IMR-90 (cell line): ENCODE measurements at regions not wholly inside any gene's neighbourhood (a gene's known extent, or its start where the extent isn't known, plus 50 kb on each side); places are given as distances from the start of the nearest gene placed in this dataset.

Experiments
- ATAC-seq: fragments of 200-7000 bp; cut with Tn5 transposase; 2 replicates; pipeline ENCODE4 v1.9.1; 2020; ENCODE audit warnings: low read depth, mild to moderate bottlenecking, moderate library complexity
- BruUV-seq: library from RNA; stranded (reverse); fragments of 400-500 nt; replicated peaks from 2 replicates; lab custom pipeline; 2021; lab: Mats Ljungman, UMichigan
- CTCF ChIA-PET: fragments of 300-600 bp; formaldehyde crosslinking; extraction: SDS; loops from one replicate; lab custom pipeline; 2021; ENCODE audit warnings: antibody characterized with exemption; lab: Yijun Ruan, JAX
- POLR2A ChIA-PET: fragments of 300-600 bp; sonication (Branson Sonifier 250); formaldehyde crosslinking; loops from one replicate; lab custom pipeline; 2022; ENCODE audit warnings: antibody characterized with exemption; ENCODE audit not compliant: unreplicated experiment; lab: Charles Lee
- DNase-seq: peaks from one replicate; pipeline ENCODE4 v3.0.0; 2013
- H2AFZ ChIP-seq: replicated peaks from 2 replicates; pipeline ENCODE3; 2013; ENCODE audit warnings: low read length, mild to moderate bottlenecking; ENCODE audit not compliant: poor library complexity
- H2AK5ac ChIP-seq: 2 replicates; pipeline ENCODE4 v1.6.1; 2013; ENCODE audit warnings: low read depth, low read length, inconsistent platforms
- H2AK9ac ChIP-seq: replicated peaks from 2 replicates; pipeline ENCODE3; 2013; ENCODE audit warnings: mild to moderate bottlenecking, low read depth, low read length, moderate library complexity; ENCODE audit not compliant: poor library complexity
- H2BK120ac ChIP-seq: 2 replicates; pipeline ENCODE4 v1.6.1; 2013; ENCODE audit warnings: low read depth, low read length, inconsistent platforms
- H2BK15ac ChIP-seq: 3 replicates; pipeline ENCODE4 v1.6.1; 2013; ENCODE audit warnings: low read depth, low read length, inconsistent platforms
- H2BK20ac ChIP-seq: 2 replicates; pipeline ENCODE4 v1.6.1; 2013; ENCODE audit warnings: low read depth, mild to moderate bottlenecking, inconsistent platforms, low read length, moderate library complexity
- H2BK5ac ChIP-seq: 2 replicates; pipeline ENCODE4 v1.6.1; 2013; ENCODE audit warnings: mild to moderate bottlenecking, low read depth, low read length, inconsistent platforms; ENCODE audit not compliant: poor library complexity, severe bottlenecking
- H3K14ac ChIP-seq: replicated peaks from 2 replicates; pipeline ENCODE4 v1.6.1; 2013; ENCODE audit warnings: low read depth, low read length, inconsistent platforms
- H3K18ac ChIP-seq: 2 replicates; pipeline ENCODE4 v1.6.1; 2013; ENCODE audit warnings: low read depth, low read length, control low read depth
- H3K23ac ChIP-seq: 2 replicates; pipeline ENCODE4 v1.6.1; 2013; ENCODE audit warnings: low read depth, low read length, inconsistent platforms
- H3K27ac ChIP-seq: 2 replicates; pipeline ENCODE4 v1.5.1; 2013; ENCODE audit warnings: mild to moderate bottlenecking, control low read depth, low read length; ENCODE audit not compliant: insufficient read depth
- H3K27me3 ChIP-seq: 2 replicates; pipeline ENCODE4 v1.6.1; 2013; ENCODE audit warnings: low read length; ENCODE audit not compliant: control insufficient read depth, insufficient read depth
- H3K36me3 ChIP-seq: 2 replicates; pipeline ENCODE4 v1.6.1; 2013; ENCODE audit warnings: low read length, mixed read lengths; ENCODE audit not compliant: control insufficient read depth, insufficient read depth
- H3K4ac ChIP-seq: 2 replicates; pipeline ENCODE4 v1.6.1; 2013; ENCODE audit warnings: low read depth, low read length, inconsistent platforms
- H3K4me1 ChIP-seq: 2 replicates; pipeline ENCODE4 v1.6.1; 2013; ENCODE audit warnings: low read length, mixed read lengths; ENCODE audit not compliant: control insufficient read depth, insufficient read depth
- H3K4me2 ChIP-seq: 2 replicates; pipeline ENCODE4 v1.6.1; 2013; ENCODE audit warnings: low read depth, mild to moderate bottlenecking, control low read depth, low read length, moderate library complexity
- H3K4me3 ChIP-seq: 2 replicates; pipeline ENCODE4 v1.5.1; 2013; ENCODE audit warnings: low read depth, mild to moderate bottlenecking, control low read depth, low read length, moderate library complexity; ENCODE audit not compliant: insufficient read depth
- H3K56ac ChIP-seq: 2 replicates; pipeline ENCODE4 v1.6.1; 2013; ENCODE audit warnings: low read length, inconsistent platforms; ENCODE audit not compliant: insufficient read depth; ENCODE audit errors: extremely low read depth
- H3K79me1 ChIP-seq, 2 experiments: 2 replicates each; pipeline ENCODE4 v1.6.1; 2013; ENCODE audit warnings: low read length in 2 of 2, inconsistent platforms in 1 of 2, low read depth in 1 of 2
- H3K9ac ChIP-seq: 2 replicates; pipeline ENCODE4 v1.6.1; 2013; ENCODE audit warnings: low read depth, low read length, control low read depth
- H3K9me1 ChIP-seq: 2 replicates; pipeline ENCODE4 v1.6.1; 2013; ENCODE audit warnings: low read length, inconsistent platforms; ENCODE audit not compliant: insufficient read depth
- H3K9me3 ChIP-seq: 2 replicates; pipeline ENCODE4 v1.6.1; 2013; ENCODE audit warnings: low read length; ENCODE audit not compliant: control insufficient read depth, insufficient read depth
- H4K20me1 ChIP-seq: 2 replicates; pipeline ENCODE4 v1.6.1; 2013; ENCODE audit warnings: low read length, inconsistent platforms; ENCODE audit not compliant: insufficient read depth
- H4K5ac ChIP-seq: 2 replicates; pipeline ENCODE4 v1.6.1; 2013; ENCODE audit warnings: mild to moderate bottlenecking, low read depth, low read length, control low read depth
- H4K8ac ChIP-seq, 2 experiments: 2 replicates each; pipeline ENCODE4 v1.6.1; 2013; ENCODE audit warnings: low read depth in 2 of 2, low read length in 2 of 2, control low read depth in 1 of 2, inconsistent platforms in 1 of 2
- H4K91ac ChIP-seq: 2 replicates; pipeline ENCODE4 v1.6.1; 2013; ENCODE audit warnings: low read depth, low read length, inconsistent platforms; ENCODE audit not compliant: insufficient read depth
- BHLHE40 ChIP-seq: fragments of 150-350 bp; IDR thresholded peaks from 2 replicates; pipeline ENCODE4 v1.6.1; 2016; ENCODE audit warnings: mild to moderate bottlenecking, low read depth, low read length
- CEBPB ChIP-seq: IDR thresholded peaks from 2 replicates; pipeline ENCODE4 v1.6.1; 2012; ENCODE audit warnings: low read depth, low read length, improper control_type of control experiment
- CHD1 ChIP-seq: IDR thresholded peaks from 2 replicates; pipeline ENCODE4 v1.6.1; 2012; ENCODE audit warnings: low read depth, low read length, improper control_type of control experiment
- MAFK ChIP-seq: IDR thresholded peaks from 2 replicates; pipeline ENCODE4 v1.6.1; 2012; ENCODE audit warnings: low read depth, low read length, improper control_type of control experiment
- MAZ ChIP-seq: IDR thresholded peaks from 2 replicates; pipeline ENCODE4 v1.6.1; 2012; ENCODE audit warnings: low read depth, mild to moderate bottlenecking, low read length, improper control_type of control experiment, moderate library complexity, borderline replicate concordance
- MXI1 ChIP-seq: IDR thresholded peaks from 2 replicates; pipeline ENCODE4 v1.6.1; 2012; ENCODE audit warnings: low read depth, mild to moderate bottlenecking, low read length, moderate library complexity, borderline replicate concordance
- NFE2L2 ChIP-seq: fragments of 150-350 bp; IDR thresholded peaks from 2 replicates; pipeline ENCODE4 v1.6.1; 2016; ENCODE audit warnings: low read depth, mild to moderate bottlenecking, low read length
- POLR2A ChIP-seq: IDR thresholded peaks from 2 replicates; pipeline ENCODE4 v1.6.1; 2012; ENCODE audit warnings: mild to moderate bottlenecking, low read depth, low read length
- RCOR1 ChIP-seq: IDR thresholded peaks from 2 replicates; pipeline ENCODE4 v1.6.1; 2012; ENCODE audit warnings: mild to moderate bottlenecking, low read length, improper control_type of control experiment; ENCODE audit not compliant: insufficient replicate concordance
- RFX5 ChIP-seq: IDR thresholded peaks from 2 replicates; pipeline ENCODE4 v1.8.0; 2012; ENCODE audit warnings: low read depth, mild to moderate bottlenecking, low read length, moderate library complexity
- SMC3 ChIP-seq: fragments of 150-350 bp; IDR thresholded peaks from 2 replicates; pipeline ENCODE4 v1.6.1; 2016; ENCODE audit warnings: low read depth, mild to moderate bottlenecking, antibody characterized with exemption, low read length, moderate library complexity
- WGBS, 2 experiments: methylation state at CpG; one replicate each; pipeline versions ENCODE4 v1.1.5 to v1.1.7; 2013; ENCODE audit warnings: missing lambda C conversion rate in 2 of 2; ENCODE audit not compliant: insufficient read length in 1 of 2; ENCODE audit errors: extremely low coverage in 2 of 2; 5-methylcytosine and 5-hydroxymethylcytosine counted together
- dilution Hi-C: fragments of 300-500 bp; cut with HindIII; formaldehyde crosslinking; loops from one replicate; pipeline ENCODE4 v1.14.3; 2018; ENCODE audit warnings: low sequenced_read_pairs; ENCODE audit not compliant: unreplicated experiment
- in situ Hi-C: fragments of 300-500 bp; cut with MboI; formaldehyde crosslinking; loops from 3 replicates; pipeline ENCODE4 v1.14.3; 2019; ENCODE audit warnings: low sequenced_read_pairs, inconsistent platforms, mixed read lengths
- intact Hi-C: fragments of 100-400 bp; cut with micrococcal nuclease; formaldehyde crosslinking; loops from 2 replicates; pipeline ENCODE4 v1.10.0; 2022
- TF ChIP-seq, protein P1 (sequence below): fragments of 150-350 bp; IDR thresholded peaks from 2 replicates; pipeline ENCODE4 v1.6.1; 2017; ENCODE audit warnings: mild to moderate bottlenecking, antibody characterized with exemption, low read length, low read depth
- TF ChIP-seq, protein P2 (sequence below): conservative IDR thresholded peaks from 2 replicates; pipeline ENCODE4 v1.5.1; 2012; ENCODE audit warnings: mild to moderate bottlenecking, low read depth, low read length, improper control_type of control experiment

GRCh38 chr4:176545872-176546271 is 226.1 kb downstream of the SPCS3 start:
- Histone ChIP-seq H3K4me3 (no peak overlapping the region), H3K4me2 (no peak overlapping the region), H4K91ac (no peak overlapping the region), H3K9ac (no peak overlapping the region), H3K36me3 (no peaks in the 10 kb centered on the region), H4K5ac (no peak overlapping the region), H4K8ac (no peak overlapping the region), H2BK5ac (no peak overlapping the region), H2AK9ac (no peak overlapping the region), H3K27me3 (no peaks in the 10 kb centered on the region), H3K23ac (no peak overlapping the region), H2AFZ (peak overlapping the region; percentile 57), H3K9me3 (no peaks in the 10 kb centered on the region), H2BK20ac (peak overlapping the region; percentile 39; the same call in 1 of the 2 replicates), H3K79me1 (no peaks in the 10 kb centered on the region), H4K20me1 (no peaks in the 10 kb centered on the region), H2BK120ac (peak overlapping the region; percentile 7; the same call in 1 of the 2 replicates), H3K14ac (peak overlapping the region; percentile 56; the same call in 1 of the 2 replicates), H2AK5ac (peak overlapping the region; percentile 62), H3K27ac (no peak overlapping the region), H3K18ac (peak overlapping the region; percentile 52; the same call in 1 of the 2 replicates), H3K56ac (no peak overlapping the region), H3K4ac (peak overlapping the region; percentile 57; the same call in 1 of the 2 replicates), H3K9me1 (peaks cover 11% of the 10 kb centered on the region), H3K4me1 (peaks cover 14% of the 10 kb centered on the region), H2BK15ac (no peak overlapping the region)
- intact Hi-C loops, result loop anchor here (5.0 kb wide), 2 partner anchors 104 to 169 kb away; no protein-coding TSS in a partner anchor
- DNase-seq (peak; percentile 59), ATAC-seq (no peak)
- in situ Hi-C loops, result no loop called here
- ChIA-PET POLR2A (no interaction called here), CTCF (no interaction called here)
- TF ChIP-seq MAZ (no peak), MXI1 (no peak), CEBPB (no peak), RFX5 (no peak), BHLHE40 (no peak), NFE2L2 (no peak), POLR2A (no peak), SMC3 (no peak), RCOR1 (no peak), CHD1 (no peak), MAFK (no peak)
- TF ChIP-seq, protein P1, sequence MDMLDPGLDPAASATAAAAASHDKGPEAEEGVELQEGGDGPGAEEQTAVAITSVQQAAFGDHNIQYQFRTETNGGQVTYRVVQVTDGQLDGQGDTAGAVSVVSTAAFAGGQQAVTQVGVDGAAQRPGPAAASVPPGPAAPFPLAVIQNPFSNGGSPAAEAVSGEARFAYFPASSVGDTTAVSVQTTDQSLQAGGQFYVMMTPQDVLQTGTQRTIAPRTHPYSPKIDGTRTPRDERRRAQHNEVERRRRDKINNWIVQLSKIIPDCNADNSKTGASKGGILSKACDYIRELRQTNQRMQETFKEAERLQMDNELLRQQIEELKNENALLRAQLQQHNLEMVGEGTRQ, result no peak
- TF ChIP-seq, protein P2, sequence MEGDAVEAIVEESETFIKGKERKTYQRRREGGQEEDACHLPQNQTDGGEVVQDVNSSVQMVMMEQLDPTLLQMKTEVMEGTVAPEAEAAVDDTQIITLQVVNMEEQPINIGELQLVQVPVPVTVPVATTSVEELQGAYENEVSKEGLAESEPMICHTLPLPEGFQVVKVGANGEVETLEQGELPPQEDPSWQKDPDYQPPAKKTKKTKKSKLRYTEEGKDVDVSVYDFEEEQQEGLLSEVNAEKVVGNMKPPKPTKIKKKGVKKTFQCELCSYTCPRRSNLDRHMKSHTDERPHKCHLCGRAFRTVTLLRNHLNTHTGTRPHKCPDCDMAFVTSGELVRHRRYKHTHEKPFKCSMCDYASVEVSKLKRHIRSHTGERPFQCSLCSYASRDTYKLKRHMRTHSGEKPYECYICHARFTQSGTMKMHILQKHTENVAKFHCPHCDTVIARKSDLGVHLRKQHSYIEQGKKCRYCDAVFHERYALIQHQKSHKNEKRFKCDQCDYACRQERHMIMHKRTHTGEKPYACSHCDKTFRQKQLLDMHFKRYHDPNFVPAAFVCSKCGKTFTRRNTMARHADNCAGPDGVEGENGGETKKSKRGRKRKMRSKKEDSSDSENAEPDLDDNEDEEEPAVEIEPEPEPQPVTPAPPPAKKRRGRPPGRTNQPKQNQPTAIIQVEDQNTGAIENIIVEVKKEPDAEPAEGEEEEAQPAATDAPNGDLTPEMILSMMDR, result no peak
- WGBS, 2 experiments, result 86% methylated on average over 1 of the region's 4 CpGs; no CpG with 5 or more reads in 1 of the 2 experiments
- dilution Hi-C loops, result no loop called here
- no TSS peak for BruUV-seq
